Upper lobe of left lung (tissue), 6 donors: ENCODE measurements at regions not wholly inside any gene's neighbourhood (a gene's known extent, or its start where the extent isn't known, plus 50 kb on each side); places are given as distances from the start of the nearest gene placed in this dataset.
"Not testable (repeated sequence)": the region's sequence is repeated elsewhere in the genome, so short reads cannot be mapped to it uniquely, and the experiment has no call there.

Source experiments
- ATAC-seq, 2 donors: fragments of 200-7000 bp; cut with Tn5 transposase; one replicate each; pipeline ENCODE4 v1.9.1; 2022; ENCODE audit warnings: mild to moderate bottlenecking in 2 of 2, moderate library complexity in 2 of 2; ENCODE audit not compliant: low FRiP score in 2 of 2
- DNase-seq, 2 donors: peaks; one replicate each; pipeline ENCODE4 v3.0.0-alpha.2; 2019 to 2020
- H3K27ac ChIP-seq, 4 donors: fragments of 200-600 bp; sonication (generic); one replicate each; pipeline ENCODE4 v1.5.1; 2016 to 2019
- H3K27me3 ChIP-seq, 4 donors: fragments of 200-600 bp; sonication (generic); one replicate each; pipeline ENCODE4 v1.5.1; 2017 to 2019
- H3K36me3 ChIP-seq, 4 donors: fragments of 200-600 bp; sonication (generic); one replicate each; pipeline ENCODE4 v1.5.1; 2016 to 2019
- H3K4me1 ChIP-seq, 4 donors: fragments of 200-600 bp; sonication (generic); one replicate each; pipeline ENCODE4 v1.5.1; 2018 to 2019
- H3K4me3 ChIP-seq, 4 donors: fragments of 200-600 bp; sonication (generic); one replicate each; pipeline ENCODE4 v1.5.1; 2017 to 2019; ENCODE audit warnings: mild to moderate bottlenecking in 2 of 4, moderate library complexity in 1 of 4
- H3K9me3 ChIP-seq, 4 donors: fragments of 200-600 bp; sonication (generic); one replicate each; pipeline ENCODE4 v1.5.1; 2018 to 2019
- WGBS, 2 donors: methylation state at CpG; one replicate each; pipeline ENCODE4 v1.1.5; 2017 to 2018; 5-methylcytosine and 5-hydroxymethylcytosine counted together
- donor health status: DM: no; HTN: no; CAD: no; lungs with moderate emphysema.
- donor health status: DM: no; HTN: yes; CAD: no; lungs with severe emphysema.

GRCh38 chr5:176040105-176040801 lies 72.1 kb upstream of the THOC3 start:
- not testable (repeated sequence) for ATAC-seq, H3K27ac ChIP-seq, H3K36me3 ChIP-seq, H3K27me3 ChIP-seq, H3K9me3 ChIP-seq, H3K4me1 ChIP-seq, H3K4me3 ChIP-seq
- peak in 1 of 2 donors; percentile 42 for DNase-seq
- WGBS, 2 donors = 78 to 87% methylated on average over 8 to 12 of the region's 12 CpGs

GRCh38 chr5:176041248-176041994 lies 73.3 kb upstream of the THOC3 start:
- not testable (repeated sequence) for H3K27ac ChIP-seq, H3K36me3 ChIP-seq, DNase-seq, H3K4me3 ChIP-seq, H3K4me1 ChIP-seq, H3K9me3 ChIP-seq, H3K27me3 ChIP-seq
- ATAC-seq = peak in 1 of 2 donors; percentile 16
- WGBS, 2 donors = 87 to 94% methylated on average over 15 of the region's 15 CpGs

GRCh38 chr5:176042020-176042658 lies 74.0 kb upstream of the THOC3 start:
- not testable (repeated sequence) for H3K36me3 ChIP-seq, DNase-seq, H3K27ac ChIP-seq, H3K9me3 ChIP-seq, H3K27me3 ChIP-seq, H3K4me3 ChIP-seq, H3K4me1 ChIP-seq, ATAC-seq
- WGBS, 2 donors = 78 to 80% methylated on average over 6 of the region's 6 CpGs

- DNase-seq, H3K4me1 ChIP-seq: not testable (repeated sequence)
Observed at GRCh38 chr5:176043252-176043829, 75.2 kb upstream of the THOC3 start.

GRCh38 chr5:176043986-176044385 lies 75.9 kb upstream of the THOC3 start:
- not testable (repeated sequence) for DNase-seq, H3K9me3 ChIP-seq, H3K27ac ChIP-seq, H3K36me3 ChIP-seq, H3K4me1 ChIP-seq, H3K4me3 ChIP-seq, H3K27me3 ChIP-seq
- 89 to 93% methylated on average over 3 of the region's 6 CpGs for WGBS, 2 donors
- ATAC-seq = peak in 1 of 2 donors; percentile 27

More at GRCh38 chr5:176043252-176043829, 75.2 kb upstream of the THOC3 start:
- not testable (repeated sequence) for H3K36me3 ChIP-seq, H3K4me3 ChIP-seq, H3K27me3 ChIP-seq, H3K9me3 ChIP-seq, H3K27ac ChIP-seq
- WGBS, 2 donors = 91 to 100% methylated on average over 4 to 7 of the region's 7 CpGs
- ATAC-seq = peak in 1 of 2 donors; percentile 34

- peak in 1 of 2 donors; percentile 30 for DNase-seq
- H3K27me3 ChIP-seq, H3K4me1 ChIP-seq, H3K9me3 ChIP-seq, H3K27ac ChIP-seq, H3K36me3 ChIP-seq, ATAC-seq, H3K4me3 ChIP-seq: not testable (repeated sequence)
- 100% methylated on average over 2 of the region's 10 CpGs; no CpG with 5 or more reads in 1 of the 2 donors for WGBS, 2 donors
Observed at GRCh38 chr5:176044431-176044830, 76.3 kb upstream of the THOC3 start.

GRCh38 chr5:176045442-176045841 lies 77.3 kb upstream of the THOC3 start:
- ATAC-seq, H3K4me3 ChIP-seq, H3K27me3 ChIP-seq, H3K36me3 ChIP-seq, H3K27ac ChIP-seq, H3K9me3 ChIP-seq, H3K4me1 ChIP-seq: not testable (repeated sequence)
- no CpG with 5 or more reads among the region's 13 CpGs for WGBS, 2 donors
- peak in 1 of 2 donors; percentile 58 for DNase-seq

- H3K4me3 ChIP-seq, H3K9me3 ChIP-seq, DNase-seq, H3K4me1 ChIP-seq, H3K27me3 ChIP-seq, ATAC-seq, H3K27ac ChIP-seq, H3K36me3 ChIP-seq: not testable (repeated sequence)
- 68 to 76% methylated on average over 6 of the region's 6 CpGs for WGBS, 2 donors
Observed at GRCh38 chr5:176048671-176049070, 80.6 kb upstream of the THOC3 start.
